ENCODE measurements at regions not wholly inside any gene's neighbourhood (a gene's known extent, or its start where the extent isn't known, plus 50 kb on each side); places are given as distances from the start of the nearest gene placed in this dataset.
"Not testable (repeated sequence)": the region's sequence is repeated elsewhere in the genome, so short reads cannot be mapped to it uniquely, and the experiment has no call there.

DNA sequence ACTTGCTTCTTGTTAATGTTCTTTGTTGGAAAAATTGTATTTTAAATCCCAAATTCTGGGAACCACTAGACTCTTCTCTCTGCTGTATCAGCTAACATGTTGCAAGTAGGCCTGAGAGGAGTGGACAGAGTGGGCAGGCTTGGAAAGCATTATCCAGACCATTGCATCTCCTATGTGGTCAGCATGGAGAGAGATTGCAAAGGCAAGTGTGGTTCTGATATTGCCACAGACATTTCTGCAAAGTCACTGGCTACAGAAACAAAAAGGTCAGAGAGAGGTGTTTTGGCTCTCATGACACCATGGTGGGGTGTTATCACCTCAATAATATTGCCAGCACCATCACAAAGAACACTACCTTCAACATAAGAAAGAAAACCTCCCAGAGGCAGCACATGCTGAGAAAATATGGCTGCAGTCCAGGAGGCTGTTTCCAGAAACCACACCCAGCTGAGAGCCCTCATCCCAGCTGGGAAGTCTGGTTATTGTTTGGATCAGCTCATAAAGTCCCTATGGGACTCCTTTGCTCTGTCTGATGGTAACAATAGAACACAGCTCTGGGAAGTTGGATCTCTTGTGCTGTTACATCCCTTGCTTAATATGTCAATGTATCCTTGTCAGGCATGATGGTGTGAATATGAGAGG is 78.2 kb upstream of the TBX18 start (continued):
- TF ChIP-seq, protein P1, sequence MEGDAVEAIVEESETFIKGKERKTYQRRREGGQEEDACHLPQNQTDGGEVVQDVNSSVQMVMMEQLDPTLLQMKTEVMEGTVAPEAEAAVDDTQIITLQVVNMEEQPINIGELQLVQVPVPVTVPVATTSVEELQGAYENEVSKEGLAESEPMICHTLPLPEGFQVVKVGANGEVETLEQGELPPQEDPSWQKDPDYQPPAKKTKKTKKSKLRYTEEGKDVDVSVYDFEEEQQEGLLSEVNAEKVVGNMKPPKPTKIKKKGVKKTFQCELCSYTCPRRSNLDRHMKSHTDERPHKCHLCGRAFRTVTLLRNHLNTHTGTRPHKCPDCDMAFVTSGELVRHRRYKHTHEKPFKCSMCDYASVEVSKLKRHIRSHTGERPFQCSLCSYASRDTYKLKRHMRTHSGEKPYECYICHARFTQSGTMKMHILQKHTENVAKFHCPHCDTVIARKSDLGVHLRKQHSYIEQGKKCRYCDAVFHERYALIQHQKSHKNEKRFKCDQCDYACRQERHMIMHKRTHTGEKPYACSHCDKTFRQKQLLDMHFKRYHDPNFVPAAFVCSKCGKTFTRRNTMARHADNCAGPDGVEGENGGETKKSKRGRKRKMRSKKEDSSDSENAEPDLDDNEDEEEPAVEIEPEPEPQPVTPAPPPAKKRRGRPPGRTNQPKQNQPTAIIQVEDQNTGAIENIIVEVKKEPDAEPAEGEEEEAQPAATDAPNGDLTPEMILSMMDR (IDR thresholded peaks at IDR 0.05): no peak
- TF ChIP-seq, protein P2, sequence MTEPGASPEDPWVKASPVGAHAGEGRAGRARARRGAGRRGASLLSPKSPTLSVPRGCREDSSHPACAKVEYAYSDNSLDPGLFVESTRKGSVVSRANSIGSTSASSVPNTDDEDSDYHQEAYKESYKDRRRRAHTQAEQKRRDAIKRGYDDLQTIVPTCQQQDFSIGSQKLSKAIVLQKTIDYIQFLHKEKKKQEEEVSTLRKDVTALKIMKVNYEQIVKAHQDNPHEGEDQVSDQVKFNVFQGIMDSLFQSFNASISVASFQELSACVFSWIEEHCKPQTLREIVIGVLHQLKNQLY (CRISPR knock-in tag; IDR thresholded peaks at IDR 0.05): no peak
- TF ChIP-seq CREB1 (CRISPR knock-in tag; IDR thresholded peaks at IDR 0.05): no peak

DNA sequence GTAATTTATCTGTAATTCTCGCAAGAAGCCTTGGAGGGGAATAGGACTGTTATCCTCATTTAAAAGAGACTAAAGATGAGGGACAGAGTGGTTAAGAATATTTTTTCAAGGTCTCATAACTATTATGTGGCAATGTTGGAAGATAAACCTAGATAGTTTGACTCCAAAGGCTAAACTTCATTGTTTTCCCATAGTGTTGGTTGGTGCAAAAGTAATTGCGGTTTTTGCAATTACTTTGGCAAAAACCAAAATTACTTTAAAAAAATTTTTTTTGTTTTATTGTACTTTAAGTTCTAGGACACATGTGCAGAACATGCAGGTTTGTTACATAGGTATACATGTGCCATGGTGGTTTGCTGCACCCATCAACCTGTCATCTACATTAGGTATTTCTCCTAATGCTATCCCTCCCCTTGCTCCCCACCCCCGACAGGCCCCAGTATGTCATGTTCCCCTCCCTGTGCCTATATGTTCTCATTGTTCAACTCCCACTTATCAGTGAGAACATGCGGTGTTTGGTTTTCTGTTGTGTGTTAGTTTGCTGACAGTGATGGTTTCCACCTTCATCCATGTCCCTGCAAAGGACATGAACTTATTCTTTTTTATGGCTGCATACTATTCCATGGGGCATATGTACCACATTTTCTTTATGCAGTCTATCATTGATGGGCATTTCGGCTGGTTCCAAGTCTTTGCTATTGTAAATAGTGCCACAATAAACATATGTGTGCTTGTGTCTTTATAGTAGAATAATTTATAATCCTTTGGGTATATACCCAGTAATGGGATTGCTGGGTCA is 72.9 kb upstream of the TBX18 start:
- CTCF ChIA-PET, ATAC-seq, H3K4me1 Mint-ChIP-seq: not testable (repeated sequence)

DNA sequence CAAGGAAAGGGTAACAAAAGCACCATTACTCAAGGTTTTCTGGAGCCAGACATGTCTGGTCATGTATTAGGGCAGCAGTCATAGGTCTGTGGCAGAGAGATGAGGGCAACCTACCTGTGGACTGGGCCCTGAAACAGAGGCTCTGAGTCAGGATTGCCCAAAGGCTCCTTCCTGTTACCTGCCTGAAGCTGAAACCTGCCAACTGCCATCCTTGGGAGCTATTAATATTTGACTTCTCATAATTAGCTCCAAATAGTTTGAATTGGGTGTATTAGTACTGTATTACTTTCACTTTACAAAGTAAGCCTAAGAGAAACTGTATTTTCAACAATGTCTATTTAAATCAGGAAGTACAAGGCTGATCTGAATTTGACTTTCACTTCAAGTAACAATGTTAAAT is 72.0 kb upstream of the TBX18 start:
- Mint-ChIP-seq H3K9me3 (peaks cover 46% of the 10 kb centered on the region), H3K36me3 (peaks cover 22% of the 10 kb centered on the region), H3K4me1 (peaks cover 6% of the 10 kb centered on the region), H3K27me3 (ENCODE audit: low read depth) (no peaks in the 10 kb centered on the region; the same call in 1 of the 2 replicates), H3K27ac (no peak overlapping the region), H3K4me3 (no peak overlapping the region)
- ChIA-PET CTCF (no interaction called here), POLR2A (no interaction called here)
- DNase-seq (ENCODE audit: low spot score): no peak
- TF ChIP-seq NR3C1 (CRISPR knock-in tag; conservative IDR thresholded peaks at IDR 0.05; ENCODE audit: low read depth) (no peak), ZBTB21 (CRISPR knock-in tag; IDR thresholded peaks at IDR 0.05; ENCODE audit: borderline replicate concordance) (no peak), ATF1 (CRISPR knock-in tag; IDR thresholded peaks at IDR 0.05) (no peak), HMGA2 (CRISPR knock-in tag; IDR thresholded peaks at IDR 0.05) (no peak), JAZF1 (CRISPR knock-in tag; IDR thresholded peaks at IDR 0.05) (no peak), ZNF219 (CRISPR knock-in tag; IDR thresholded peaks at IDR 0.05; ENCODE audit: borderline replicate concordance) (no peak), ZNF232 (CRISPR knock-in tag; IDR thresholded peaks at IDR 0.05) (no peak), ZNF423 (CRISPR knock-in tag; IDR thresholded peaks at IDR 0.05) (no peak), MYBL2 (CRISPR knock-in tag; IDR thresholded peaks at IDR 0.05) (no peak), ZNF121 (CRISPR knock-in tag; IDR thresholded peaks at IDR 0.05) (no peak), RORB (CRISPR knock-in tag; IDR thresholded peaks at IDR 0.05) (no peak)
- TF ChIP-seq, protein P3, sequence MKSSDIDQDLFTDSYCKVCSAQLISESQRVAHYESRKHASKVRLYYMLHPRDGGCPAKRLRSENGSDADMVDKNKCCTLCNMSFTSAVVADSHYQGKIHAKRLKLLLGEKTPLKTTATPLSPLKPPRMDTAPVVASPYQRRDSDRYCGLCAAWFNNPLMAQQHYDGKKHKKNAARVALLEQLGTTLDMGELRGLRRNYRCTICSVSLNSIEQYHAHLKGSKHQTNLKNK (CRISPR knock-in tag; IDR thresholded peaks at IDR 0.05): no peak
- TF ChIP-seq, protein P4, sequence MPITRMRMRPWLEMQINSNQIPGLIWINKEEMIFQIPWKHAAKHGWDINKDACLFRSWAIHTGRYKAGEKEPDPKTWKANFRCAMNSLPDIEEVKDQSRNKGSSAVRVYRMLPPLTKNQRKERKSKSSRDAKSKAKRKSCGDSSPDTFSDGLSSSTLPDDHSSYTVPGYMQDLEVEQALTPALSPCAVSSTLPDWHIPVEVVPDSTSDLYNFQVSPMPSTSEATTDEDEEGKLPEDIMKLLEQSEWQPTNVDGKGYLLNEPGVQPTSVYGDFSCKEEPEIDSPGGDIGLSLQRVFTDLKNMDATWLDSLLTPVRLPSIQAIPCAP (CRISPR knock-in tag; IDR thresholded peaks at IDR 0.05): no peak
- TF ChIP-seq, protein P5, sequence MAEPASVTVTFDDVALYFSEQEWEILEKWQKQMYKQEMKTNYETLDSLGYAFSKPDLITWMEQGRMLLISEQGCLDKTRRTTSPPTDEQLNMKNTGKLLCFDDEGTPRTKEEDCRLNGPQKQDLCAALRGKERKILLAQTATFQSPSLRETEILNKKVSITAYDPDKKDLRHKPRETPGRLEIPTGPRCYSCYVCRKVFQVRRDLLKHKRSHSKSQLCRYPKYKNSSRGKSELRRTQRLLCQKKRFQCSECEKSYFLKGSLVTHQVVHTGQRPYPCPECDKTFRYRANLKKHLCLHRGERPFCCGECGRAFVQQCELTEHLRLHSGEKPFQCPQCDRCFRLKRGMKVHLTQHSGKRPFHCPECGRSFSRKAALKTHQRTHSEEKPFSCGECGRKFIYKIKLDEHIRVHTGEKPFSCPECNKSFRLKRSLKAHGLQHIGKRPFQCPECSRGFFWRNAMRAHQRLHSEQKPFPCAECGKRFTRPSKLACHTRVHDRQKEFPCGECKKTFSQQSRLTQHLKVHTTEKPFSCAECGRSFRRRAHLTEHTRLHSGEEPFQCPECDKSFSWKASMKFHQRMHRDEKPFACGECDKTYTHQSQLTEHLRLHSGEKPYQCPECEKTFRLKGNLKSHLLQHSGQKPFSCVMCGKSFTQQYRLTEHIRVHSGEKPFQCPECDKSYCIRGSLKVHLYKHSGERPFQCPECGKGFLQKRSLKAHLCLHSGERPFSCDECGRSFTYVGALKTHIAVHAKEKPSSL (CRISPR knock-in tag; conservative IDR thresholded peaks at IDR 0.05): no peak
- TF ChIP-seq, protein P6, sequence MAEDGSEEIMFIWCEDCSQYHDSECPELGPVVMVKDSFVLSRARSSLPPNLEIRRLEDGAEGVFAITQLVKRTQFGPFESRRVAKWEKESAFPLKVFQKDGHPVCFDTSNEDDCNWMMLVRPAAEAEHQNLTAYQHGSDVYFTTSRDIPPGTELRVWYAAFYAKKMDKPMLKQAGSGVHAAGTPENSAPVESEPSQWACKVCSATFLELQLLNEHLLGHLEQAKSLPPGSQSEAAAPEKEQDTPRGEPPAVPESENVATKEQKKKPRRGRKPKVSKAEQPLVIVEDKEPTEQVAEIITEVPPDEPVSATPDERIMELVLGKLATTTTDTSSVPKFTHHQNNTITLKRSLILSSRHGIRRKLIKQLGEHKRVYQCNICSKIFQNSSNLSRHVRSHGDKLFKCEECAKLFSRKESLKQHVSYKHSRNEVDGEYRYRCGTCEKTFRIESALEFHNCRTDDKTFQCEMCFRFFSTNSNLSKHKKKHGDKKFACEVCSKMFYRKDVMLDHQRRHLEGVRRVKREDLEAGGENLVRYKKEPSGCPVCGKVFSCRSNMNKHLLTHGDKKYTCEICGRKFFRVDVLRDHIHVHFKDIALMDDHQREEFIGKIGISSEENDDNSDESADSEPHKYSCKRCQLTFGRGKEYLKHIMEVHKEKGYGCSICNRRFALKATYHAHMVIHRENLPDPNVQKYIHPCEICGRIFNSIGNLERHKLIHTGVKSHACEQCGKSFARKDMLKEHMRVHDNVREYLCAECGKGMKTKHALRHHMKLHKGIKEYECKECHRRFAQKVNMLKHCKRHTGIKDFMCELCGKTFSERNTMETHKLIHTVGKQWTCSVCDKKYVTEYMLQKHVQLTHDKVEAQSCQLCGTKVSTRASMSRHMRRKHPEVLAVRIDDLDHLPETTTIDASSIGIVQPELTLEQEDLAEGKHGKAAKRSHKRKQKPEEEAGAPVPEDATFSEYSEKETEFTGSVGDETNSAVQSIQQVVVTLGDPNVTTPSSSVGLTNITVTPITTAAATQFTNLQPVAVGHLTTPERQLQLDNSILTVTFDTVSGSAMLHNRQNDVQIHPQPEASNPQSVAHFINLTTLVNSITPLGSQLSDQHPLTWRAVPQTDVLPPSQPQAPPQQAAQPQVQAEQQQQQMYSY (CRISPR knock-in tag; IDR thresholded peaks at IDR 0.05): no peak
- TF ChIP-seq, protein P7, sequence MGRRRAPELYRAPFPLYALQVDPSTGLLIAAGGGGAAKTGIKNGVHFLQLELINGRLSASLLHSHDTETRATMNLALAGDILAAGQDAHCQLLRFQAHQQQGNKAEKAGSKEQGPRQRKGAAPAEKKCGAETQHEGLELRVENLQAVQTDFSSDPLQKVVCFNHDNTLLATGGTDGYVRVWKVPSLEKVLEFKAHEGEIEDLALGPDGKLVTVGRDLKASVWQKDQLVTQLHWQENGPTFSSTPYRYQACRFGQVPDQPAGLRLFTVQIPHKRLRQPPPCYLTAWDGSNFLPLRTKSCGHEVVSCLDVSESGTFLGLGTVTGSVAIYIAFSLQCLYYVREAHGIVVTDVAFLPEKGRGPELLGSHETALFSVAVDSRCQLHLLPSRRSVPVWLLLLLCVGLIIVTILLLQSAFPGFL (CRISPR knock-in tag; IDR thresholded peaks at IDR 0.05; ENCODE audit: borderline replicate concordance): no peak
- ATAC-seq: no peak

More for the DNA sequence above, 72.9 kb upstream of the TBX18 start:
- H3K27ac Mint-ChIP-seq; POLR2A ChIA-PET; H3K4me3 Mint-ChIP-seq; H3K27me3 Mint-ChIP-seq (ENCODE audit: low read depth); DNase-seq (ENCODE audit: low spot score): not testable (repeated sequence)
- peaks cover 49% of the 10 kb centered on the region for H3K9me3 Mint-ChIP-seq
- H3K36me3 Mint-ChIP-seq: peaks cover 14% of the 10 kb centered on the region

All from WTC11 (cell line).